NOMO-1 treated with DMSO at 0.1 percent for 48 hours (cell line): ENCODE measurements at regions not wholly inside any gene's neighbourhood (a gene's known extent, or its start where the extent isn't known, plus 50 kb on each side); places are given as distances from the start of the nearest gene placed in this dataset.

Experiments
- DNase-seq: peaks from one replicate; lab custom pipeline; 2025; ENCODE audit not compliant: unreplicated experiment; lab: John Stamatoyannopoulos, UW

DNA sequence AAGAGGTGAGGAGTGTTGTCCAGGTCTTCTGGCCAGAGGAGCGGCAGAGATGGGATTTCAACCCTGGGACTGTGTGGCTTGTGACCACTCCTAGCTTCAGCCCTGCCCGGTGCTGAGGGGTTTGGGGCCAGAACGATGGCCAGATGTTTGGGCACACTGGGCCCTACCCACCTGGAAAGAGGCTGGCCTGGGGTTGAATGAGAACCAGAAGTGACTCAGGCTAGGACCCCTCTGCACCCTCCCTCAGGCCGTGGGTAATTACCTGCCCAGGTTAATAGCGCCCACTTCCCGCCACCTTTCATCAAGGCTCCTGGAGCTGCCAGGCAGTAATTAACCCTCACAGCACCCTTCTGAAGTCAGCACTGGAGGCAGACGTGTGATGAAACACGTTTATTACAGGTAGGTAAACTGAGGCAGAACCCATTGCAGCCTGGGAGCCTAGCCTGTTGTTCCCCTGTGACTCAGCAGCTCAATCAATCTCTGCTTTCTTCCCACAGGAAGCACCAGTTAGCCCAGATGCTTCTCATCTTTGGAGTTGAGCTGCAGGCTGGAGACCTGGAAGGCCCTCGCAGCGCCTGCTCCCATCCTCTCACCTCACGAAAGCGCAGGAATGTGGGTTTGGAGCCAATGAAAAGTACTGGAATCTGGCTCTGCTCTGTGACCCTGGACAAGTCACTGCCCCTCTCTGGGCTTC, 120.8 kb downstream of the CEBPB start:
- no peak for DNase-seq

DNA sequence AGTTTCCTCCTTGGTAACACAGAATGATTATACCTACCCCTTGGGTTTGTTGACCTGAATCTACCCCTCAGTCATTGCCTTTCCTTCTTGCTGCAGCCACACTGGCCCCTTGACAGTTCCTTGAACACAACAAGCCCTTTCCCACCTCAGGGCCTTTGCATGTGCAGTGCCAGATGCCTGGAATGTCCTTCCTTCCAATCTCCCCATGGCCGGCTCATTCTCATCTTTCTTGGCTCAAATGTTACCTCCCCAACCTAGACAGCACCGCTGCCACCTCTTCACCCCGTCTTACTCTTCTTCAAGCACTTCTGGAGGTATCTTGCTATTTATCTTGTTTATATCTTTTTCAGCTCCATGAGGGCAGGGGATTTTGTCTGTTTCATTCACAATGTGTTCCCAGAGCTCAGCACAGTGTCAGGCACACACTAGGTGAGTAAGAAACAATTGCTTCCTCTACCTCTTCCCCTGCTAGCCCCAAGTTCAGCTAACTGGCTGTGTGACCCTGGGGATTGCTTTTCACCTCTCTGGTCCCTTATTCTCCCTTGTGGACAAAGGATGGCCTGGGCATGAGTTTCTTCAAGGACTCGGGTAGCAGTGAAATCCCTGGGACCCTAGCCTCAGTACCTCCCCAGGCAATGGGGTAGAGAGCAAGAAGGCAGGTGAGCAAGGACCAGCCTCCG, 121.5 kb downstream of the CEBPB start:
- DNase-seq: no peak

DNA sequence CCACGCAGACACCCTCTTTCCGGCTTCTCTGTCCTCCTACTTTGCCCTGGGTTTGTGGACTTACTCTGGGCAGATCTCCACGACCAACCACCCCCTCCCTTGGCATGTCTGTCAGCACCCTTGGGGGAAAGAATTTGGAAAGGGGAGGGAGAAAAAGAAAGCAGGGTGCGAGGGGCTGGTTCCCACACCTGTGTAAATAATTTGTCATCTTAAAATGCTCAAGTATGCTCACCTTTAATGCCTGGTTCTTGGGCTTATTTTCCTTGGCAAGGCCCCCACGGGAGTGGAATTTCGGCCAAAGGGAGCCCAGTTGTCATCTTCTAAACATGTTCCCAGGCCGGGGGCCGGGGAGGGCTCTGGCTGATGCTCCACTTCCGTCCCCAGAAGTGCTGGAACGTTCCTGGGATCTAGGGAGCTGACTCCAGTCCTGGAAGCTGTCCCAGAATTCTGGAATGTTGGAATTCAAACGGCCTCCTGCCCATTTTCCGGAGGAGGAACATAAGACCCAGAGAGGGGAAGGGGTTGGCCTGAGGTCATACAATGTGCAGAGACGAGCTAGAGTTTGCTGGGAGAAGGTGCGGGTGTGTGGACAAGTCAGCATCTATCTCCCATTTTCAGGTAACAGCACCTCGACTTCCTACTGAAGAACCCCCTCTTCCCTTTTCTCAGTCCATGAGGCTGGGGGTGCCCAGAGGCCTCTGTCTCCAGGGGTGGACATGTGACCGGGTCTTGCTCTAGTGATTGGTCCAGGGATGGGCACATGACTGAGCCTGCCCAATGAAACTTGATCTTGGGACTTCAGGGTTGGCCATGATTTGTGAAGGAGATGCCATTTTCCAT, 122.3 kb downstream of the CEBPB start:
- DNase-seq: no peak

DNA sequence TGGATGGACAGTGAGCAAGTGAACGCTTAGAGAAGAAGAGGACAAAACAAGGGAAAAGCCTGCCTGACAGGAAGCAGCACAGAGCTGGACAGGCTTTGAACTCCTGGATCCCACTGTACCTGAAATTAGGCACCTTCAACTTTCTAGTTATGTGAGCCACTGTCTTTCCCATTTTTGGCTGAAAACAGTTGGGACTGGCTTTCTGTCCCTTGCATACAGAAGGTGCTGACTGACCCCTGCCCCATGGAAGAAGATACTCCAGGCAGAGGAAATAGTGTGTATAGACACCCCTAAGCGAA, 122.8 kb downstream of the CEBPB start:
- DNase-seq: no peak

DNA sequence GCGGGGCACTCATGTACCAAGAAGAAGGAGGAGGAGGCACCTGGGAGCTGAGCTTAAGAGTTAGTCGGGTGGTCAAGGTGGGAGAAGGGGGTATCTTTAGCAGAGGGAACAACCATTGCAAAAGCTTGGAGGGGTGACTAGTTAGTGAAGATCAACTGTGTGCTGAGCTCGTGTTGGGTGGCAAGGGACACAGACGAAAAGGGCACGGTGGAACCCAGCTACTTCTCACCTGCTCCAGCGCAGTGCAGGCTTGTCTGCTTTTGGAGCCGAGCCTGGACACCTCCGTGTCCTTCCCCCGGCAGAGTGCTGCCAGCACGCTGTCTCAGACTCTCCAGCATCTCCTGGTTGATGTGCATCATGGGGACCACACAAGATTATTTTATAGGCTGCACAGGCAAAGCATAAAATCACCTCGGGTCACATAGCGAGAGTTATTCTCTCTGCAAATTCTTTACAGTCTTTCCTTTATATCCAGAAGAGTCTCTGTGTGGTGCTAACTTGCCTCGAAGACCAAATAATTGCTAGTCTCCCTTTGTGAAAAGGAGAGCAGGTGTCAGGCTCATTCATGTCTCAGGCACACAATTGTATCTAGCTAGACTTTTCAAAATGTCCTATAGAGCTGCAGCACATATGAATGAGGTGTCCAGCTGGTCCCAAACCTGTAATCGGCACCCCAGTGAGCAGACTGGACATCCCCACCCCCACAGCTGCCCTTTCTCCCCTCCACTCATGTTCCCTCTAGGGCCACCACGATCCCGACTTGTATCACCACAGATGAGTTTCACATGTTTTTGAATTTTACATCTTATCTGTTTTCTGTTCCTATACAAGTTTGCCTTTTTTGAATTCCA, 123.4 kb downstream of the CEBPB start:
- DNase-seq: no peak

DNA sequence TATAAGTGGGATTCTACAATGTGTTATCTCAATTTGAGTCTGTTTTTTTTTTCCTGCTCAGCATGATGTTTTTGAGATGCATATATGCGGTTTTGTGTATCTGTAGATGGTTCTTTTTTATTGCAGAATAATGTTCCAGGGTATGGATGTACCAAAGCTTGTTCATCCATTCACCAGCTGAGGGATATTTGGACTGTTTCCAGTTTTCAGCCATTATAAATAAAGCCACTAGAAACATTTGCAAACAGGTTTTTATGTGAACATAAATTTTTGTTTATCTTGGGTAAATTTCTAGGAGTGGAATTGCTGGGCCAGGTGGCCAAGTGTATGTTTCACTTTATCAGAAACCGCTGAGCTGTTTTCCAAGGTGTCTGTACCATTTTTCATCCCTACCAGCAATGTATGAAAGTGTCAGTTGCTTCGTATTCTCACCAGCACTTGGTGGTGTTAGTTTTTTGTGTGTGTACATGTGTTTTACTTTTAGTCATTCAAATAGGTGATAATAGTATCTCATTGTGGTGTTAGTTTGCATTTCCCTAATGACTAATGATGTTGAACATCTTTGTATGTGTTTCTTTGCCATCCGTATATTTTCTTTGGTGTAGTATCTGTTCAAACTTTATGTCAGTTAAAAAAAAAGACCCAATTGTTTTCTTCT, 124.2 kb downstream of the CEBPB start:
- DNase-seq: no peak

DNA sequence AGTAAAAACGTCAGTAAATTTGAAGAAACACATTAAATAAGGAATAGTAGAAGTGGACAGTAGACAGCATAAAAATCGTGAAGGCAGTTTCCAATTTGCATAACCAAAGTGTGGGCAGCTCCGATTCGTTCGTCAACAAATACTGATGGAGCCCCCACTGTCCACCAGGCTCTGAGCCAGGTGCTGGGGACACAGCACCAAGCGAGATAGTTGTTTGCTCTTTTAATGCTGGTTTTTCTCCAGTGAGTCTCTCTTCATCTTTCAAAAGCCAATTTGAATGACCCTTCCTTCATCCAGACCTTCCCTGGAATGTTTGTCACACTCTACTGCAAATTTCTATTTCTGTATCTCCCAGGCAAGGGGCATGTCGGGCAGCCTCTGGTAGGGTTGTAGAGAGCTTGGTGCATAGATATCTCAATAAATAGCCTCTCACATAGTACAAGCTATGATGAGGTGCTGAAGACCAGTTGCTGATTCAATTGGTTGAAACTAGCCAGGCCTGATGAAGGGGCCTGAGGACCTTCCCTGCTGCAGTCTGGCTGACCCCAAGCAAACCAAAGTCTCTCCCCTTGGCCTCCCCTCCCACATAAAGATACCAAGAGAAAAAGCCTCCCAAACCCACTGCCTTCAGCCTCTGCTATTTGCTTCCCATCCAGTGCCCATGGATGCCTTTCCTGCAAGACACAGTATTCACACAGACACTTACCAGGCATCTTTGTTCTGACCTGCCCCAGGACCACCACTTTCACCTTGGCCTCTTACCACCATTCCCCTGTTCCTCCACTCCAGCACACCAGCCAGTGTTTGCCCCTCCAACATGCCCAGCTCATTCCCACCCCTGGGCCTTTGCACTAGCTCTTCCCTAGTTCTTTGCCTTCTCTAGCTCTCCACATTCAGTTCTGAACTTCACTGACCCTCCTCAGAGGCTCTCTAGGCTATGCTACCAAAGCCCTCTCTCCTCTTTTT, 125.2 kb downstream of the CEBPB start:
- no peak for DNase-seq

DNA sequence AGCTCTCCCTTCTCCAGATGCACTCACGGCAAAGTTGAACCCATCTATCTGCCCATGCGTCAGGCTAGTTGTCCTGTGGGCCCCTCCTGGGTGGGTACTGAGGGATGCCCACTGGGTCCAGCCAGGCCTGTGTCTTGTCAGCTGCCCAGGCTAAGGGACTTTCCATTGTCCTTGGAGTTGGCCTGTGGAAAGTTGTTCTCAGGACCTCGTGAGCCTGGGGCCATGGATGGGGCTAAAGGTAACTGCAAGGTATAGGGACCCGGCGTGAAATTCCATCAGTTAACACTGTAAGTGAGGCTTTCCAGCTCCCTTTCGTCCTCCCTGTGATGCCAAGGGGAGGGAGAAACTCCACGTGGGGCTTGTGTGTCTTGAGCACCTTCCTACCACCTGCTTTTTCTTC, 126.5 kb downstream of the CEBPB start:
- no peak for DNase-seq

DNA sequence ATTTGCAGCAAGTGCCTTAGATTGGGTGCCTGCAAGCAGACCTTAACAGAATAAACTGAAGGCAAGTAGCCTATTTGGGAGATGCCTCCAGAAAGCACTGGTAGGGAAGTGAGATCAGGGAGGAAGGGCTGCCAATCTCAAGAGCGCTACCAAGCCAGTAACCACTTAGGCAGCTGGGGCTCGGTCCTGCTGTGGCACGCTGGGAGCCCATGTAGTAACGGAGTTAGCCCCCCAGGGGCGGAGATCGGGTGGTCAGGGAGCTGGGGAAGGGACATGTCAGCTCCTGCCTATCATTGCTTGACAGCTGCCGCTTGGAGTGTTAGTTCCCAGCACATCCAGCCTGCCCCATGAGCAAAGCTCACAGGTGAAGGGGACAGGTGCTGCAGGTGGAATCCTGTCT, 127.0 kb downstream of the CEBPB start:
- no peak for DNase-seq

DNA sequence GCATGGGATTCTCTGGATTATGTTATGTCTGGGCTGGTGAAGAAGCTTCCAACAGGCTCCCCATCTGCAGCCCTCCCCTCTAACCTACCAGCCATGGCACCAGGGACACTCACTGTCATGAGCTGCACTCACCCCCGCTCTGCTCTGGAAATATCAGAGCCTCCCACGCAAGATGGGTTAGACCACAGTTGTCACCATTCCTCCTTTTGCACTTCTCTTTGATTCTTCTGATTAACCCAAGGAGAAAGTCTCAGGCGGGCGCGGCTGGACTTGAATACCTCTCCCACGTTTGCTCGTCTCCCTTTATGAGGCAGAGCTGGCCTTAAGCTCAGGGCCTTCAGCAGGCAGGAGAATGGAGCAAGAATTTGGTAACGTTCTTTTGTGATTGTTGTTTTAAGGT, 128.1 kb downstream of the CEBPB start:
- no peak for DNase-seq

DNA sequence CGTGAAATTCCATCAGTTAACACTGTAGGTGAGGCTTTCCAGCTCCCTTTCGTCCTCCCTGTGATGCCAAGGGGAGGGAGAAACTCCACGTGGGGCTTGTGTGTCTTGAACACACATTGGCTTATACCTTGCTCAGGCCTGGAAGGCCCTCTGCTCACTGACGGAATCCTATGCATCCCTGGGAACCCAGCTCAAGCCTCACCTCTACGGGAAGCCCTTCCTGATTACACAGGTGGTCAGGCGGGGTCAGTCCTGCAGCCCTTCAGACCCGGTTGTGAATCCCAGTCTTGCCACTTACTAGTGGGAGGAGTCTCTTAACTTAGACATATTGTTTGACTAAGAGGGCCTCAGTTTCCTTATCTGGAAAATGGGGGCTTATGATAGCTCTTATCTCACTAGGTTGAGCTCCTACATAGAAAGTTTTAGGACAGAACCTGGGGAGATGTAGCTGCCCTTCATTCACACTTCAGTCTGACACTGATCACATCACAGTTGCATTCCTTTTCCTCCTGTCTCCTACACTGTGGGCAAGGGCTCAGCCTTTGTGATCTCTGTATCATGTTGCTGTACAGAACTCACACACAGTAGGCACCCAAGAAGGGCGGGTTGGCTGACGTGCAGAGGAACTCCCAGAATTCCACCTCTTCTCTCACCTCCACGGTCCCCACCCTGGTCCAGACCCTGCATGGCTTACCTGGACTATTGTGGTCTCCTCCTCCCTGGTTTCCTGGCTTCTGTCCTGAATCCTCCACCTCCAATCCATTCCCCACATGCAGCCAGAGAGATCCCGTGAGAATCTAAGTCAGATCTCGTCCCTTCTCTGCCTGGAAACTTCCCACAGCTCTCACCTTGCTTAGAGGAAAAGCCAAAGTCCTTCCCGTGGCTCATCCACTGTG, 129.6 kb downstream of the CEBPB start:
- DNase-seq: no peak

DNA sequence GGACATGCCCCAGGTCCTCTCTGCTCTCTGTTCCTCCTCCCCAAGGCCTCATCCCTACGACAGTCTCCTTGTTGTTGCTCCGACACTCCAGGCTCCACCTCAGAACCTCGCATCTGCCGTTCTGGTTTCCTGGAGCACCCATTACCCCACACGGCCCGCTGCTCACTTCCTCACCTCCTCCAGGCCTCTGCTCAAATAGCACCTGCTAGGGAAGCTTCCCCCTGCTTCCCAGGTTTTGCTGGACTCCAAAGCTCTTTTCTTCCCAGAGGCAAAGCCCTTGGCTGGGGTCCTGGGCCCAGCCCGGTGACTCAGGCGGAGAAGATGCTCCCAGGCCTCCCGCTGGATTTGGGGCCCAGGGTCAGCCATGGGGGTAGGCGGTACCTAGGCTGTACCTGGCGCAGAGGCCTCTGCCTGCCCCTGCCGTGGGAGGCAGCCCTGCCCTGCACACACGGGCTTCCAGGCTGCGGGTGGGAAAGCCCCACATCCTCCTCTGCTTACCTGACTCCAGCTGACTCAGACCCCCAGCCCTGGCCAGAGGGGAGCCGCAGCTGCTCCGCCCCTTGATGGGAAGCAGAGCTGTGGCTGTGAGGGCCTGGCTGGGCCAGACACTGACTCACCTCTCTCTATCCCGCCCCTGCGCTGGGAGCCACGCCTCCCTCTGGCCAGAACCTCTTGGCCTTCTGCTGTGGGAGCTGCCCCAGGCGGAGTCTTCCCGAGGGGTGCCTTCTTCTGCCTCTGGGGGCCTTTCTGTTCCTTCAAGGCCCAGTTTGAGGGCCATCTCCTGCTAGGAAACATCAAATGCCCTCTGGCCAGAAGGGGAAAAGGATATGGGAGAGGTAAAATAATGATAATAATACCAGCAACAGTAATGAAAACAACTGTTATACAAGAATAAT, 130.5 kb downstream of the CEBPB start:
- DNase-seq: no peak

DNA sequence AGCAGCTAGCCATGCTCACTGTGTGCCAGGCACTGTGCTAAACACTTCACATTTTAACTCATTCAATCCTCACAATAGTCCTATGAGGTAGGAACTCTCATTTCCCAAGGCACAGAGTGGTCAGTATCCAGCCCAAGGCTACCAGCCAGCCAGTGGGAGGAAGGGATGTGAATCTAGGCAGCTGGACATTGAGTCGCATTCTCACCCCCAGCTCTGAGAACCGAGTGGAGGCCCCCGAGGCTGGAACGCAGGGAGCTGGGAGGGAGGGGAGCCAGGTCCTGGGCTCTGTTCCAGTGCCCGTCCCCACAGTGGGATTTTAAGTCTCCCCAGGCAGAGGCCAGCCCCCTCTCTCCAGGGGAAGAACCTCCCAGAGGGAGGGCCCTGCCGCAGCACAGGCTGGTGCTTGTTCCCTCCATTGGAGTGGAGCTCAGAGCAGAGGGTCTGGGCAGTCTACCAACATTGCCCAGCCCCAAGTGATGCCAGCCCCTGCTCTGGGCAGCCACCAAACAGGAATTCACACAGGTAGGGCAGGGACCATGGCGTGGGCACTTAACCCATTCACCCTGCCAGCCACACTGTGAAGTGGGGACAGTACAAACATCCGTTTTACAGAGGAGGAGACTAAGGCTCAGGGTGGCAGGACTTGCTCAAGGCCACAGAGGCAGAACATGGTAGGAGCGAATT, 131.3 kb downstream of the CEBPB start:
- DNase-seq: no peak

DNA sequence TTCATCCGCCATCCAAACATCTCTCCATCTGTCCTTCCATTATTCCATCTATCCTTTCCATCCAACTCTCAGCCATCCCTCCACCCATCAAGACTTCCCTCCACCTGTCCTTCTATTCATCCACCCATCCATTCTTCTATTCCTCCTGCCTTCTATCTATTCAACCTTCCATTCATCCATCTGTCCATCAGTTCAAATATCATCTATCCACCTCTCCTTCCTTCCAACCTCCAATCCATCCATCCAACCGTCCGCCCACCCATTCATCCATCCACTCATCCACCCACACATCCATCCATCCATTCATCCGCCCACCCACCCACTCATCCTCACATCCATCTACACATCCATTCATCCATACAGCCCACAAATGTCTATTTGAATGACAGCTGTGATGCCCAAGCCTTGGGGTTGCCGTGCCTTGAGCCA, 132.1 kb downstream of the CEBPB start:
- DNase-seq: no peak

DNA sequence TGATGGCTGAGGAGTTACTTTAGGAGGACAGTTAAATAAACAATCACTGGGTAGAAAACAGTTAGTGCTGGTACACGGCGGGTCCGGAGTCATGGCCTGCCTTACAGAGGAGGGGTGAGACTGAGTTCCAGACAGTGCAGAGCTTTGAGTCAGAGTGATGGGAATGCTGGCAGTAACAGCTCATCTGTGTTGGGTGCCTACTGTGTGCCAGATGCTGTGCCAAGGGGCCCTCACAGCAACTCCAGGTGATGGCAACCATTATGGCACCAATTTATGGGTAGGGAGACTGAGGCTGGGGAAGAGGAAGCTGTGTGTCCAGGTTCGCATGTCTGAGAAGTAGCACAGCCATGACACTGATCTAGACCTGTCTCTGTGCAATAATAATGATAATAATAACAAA, 132.6 kb downstream of the CEBPB start:
- DNase-seq: no peak

DNA sequence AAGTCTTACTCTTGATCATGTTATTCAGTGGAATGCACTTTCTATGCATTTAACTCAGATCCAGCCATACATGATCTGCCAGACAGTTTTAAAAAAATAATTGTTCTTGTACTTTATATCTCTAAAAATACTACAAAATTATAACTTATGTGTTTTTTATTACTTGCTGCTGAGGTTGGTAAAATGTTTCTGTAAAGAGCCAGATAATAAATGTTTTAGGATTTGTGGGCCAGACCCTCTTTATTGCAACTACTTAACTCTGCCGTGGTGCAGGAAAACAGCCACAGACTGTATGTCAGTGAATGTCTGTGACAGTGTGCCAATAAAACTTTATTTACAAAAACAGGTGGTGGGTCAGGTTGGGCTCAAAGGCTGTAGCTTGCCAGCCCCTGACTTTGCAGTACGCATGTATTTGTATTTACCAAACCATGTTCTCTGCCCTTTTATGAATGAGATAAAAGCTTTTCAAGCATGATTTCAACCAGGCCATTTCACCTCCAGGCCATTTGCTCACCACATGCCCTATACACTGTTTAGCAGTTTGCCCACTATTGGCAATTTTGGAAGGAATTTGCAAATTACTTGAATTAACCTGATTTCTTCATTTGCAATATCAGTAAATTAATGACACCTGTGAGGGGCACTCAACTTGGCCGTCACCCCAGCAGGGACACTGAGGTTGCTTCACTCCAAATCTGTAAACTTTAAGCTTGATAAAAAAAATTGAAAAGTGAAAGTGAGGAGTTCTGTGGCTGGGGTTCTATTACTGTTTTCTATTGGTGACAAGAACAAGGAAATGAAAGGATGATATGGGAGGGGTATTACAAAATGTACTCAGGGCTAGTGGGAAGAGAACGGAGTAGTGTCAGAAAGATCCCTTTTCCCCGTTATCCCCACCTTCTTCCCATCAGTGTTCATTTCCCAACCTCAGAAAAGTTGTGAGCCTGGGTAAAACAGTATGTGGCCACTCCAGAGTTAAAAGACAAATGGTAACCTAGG, 133.4 kb downstream of the CEBPB start:
- peak; percentile 24 for DNase-seq
